NCI-H1092 (cell line): ENCODE measurements at regions not wholly inside any gene's neighbourhood (a gene's known extent, or its start where the extent isn't known, plus 50 kb on each side); places are given as distances from the start of the nearest gene placed in this dataset.

Experiments used
- DNase-seq: peaks from one replicate; lab custom pipeline; 2025; lab: John Stamatoyannopoulos, UW

GRCh38 chr7:47221826-47222225, 360.1 kb downstream of the TNS3 start:
- no peak for DNase-seq

GRCh38 chr7:47218378-47219176, 363.3 kb downstream of the TNS3 start:
- DNase-seq: no peak

GRCh38 chr7:47217570-47218360, 364.1 kb downstream of the TNS3 start:
- DNase-seq: no peak

GRCh38 chr7:47217086-47217485, 364.8 kb downstream of the TNS3 start:
- DNase-seq: no peak

- DNase-seq: no peak
Measured at GRCh38 chr7:47216439-47216838, 365.5 kb downstream of the TNS3 start.

GRCh38 chr7:47215640-47216039, 366.3 kb downstream of the TNS3 start:
- no peak for DNase-seq

- no peak for DNase-seq
Measured at GRCh38 chr7:47215049-47215448, 366.9 kb downstream of the TNS3 start.

- DNase-seq: no peak
Measured at GRCh38 chr7:47213276-47213675, 368.6 kb downstream of the TNS3 start.

- no peak for DNase-seq
Measured at GRCh38 chr7:47211519-47211973, 370.4 kb downstream of the TNS3 start.

GRCh38 chr7:47210281-47210854, 371.5 kb downstream of the TNS3 start:
- DNase-seq: no peak

GRCh38 chr7:47207956-47208355, 374.0 kb downstream of the TNS3 start:
- DNase-seq: no peak

- no peak for DNase-seq
Measured at GRCh38 chr7:47204709-47205108, 377.2 kb downstream of the TNS3 start.

GRCh38 chr7:47202146-47202783, 379.6 kb downstream of the TNS3 start:
- no peak for DNase-seq

GRCh38 chr7:47198159-47198558, 383.8 kb downstream of the TNS3 start:
- no peak for DNase-seq

- no peak for DNase-seq
Measured at GRCh38 chr7:47197486-47197885, 384.4 kb downstream of the TNS3 start.

GRCh38 chr7:47196737-47197136, 385.2 kb downstream of the TNS3 start:
- DNase-seq: no peak

GRCh38 chr7:47196106-47196645, 385.7 kb downstream of the TNS3 start:
- no peak for DNase-seq

GRCh38 chr7:47195641-47196040, 386.3 kb downstream of the TNS3 start:
- DNase-seq: no peak

- no peak for DNase-seq
Measured at GRCh38 chr7:47194516-47195057, 387.3 kb downstream of the TNS3 start.

- DNase-seq: no peak
Measured at GRCh38 chr7:47192978-47193377, 388.9 kb downstream of the TNS3 start.

GRCh38 chr7:47191876-47192291, 390.0 kb downstream of the TNS3 start:
- DNase-seq: no peak

- no peak for DNase-seq
Measured at GRCh38 chr7:47191316-47191715, 390.6 kb downstream of the TNS3 start.
